OCI-LY1 (cell line): ENCODE measurements at regions not wholly inside any gene's neighbourhood (a gene's known extent, or its start where the extent isn't known, plus 50 kb on each side); places are given as distances from the start of the nearest gene placed in this dataset.

Experiments
- H2AFZ ChIP-seq: fragments of 200-600 bp; sonication (generic), shearing (Covaris generic); 2 replicates; pipeline ENCODE4 v1.6.0; 2014; ENCODE audit warnings: antibody characterized with exemption, mild to moderate bottlenecking, low read length
- H3F3A ChIP-seq: fragments of 200-600 bp; sonication (generic), shearing (Covaris generic); 2 replicates; pipeline ENCODE4 v1.6.0; 2014; ENCODE audit warnings: mild to moderate bottlenecking, antibody characterized with exemption, low read length, moderate library complexity; ENCODE audit not compliant: insufficient read depth
- H3K27ac ChIP-seq: fragments of 200-600 bp; sonication (generic); 2 replicates; pipeline ENCODE4 v1.5.1; 2014; ENCODE audit warnings: low read length, mixed run types, mild to moderate bottlenecking, low read depth; ENCODE audit not compliant: poor library complexity, severe bottlenecking
- H3K27me3 ChIP-seq: fragments of 200-600 bp; sonication (generic); 2 replicates; pipeline ENCODE4 v1.6.0; 2014; ENCODE audit warnings: antibody characterized with exemption, mild to moderate bottlenecking, low read length, moderate library complexity; ENCODE audit not compliant: insufficient read depth
- H3K36me3 ChIP-seq: fragments of 200-600 bp; sonication (generic); 2 replicates; pipeline ENCODE4 v1.6.1; 2014; ENCODE audit warnings: mild to moderate bottlenecking, antibody characterized with exemption, low read length, moderate library complexity, mixed read lengths; ENCODE audit not compliant: insufficient read depth
- H3K4me1 ChIP-seq: fragments of 200-600 bp; sonication (generic); 2 replicates; pipeline ENCODE4 v1.5.1; 2014; ENCODE audit warnings: mild to moderate bottlenecking, low read length, moderate library complexity; ENCODE audit not compliant: insufficient read depth, severe bottlenecking
- H3K4me2 ChIP-seq: fragments of 200-600 bp; sonication (generic), shearing (Covaris generic); 2 replicates; pipeline ENCODE4 v1.6.1; 2014; ENCODE audit warnings: low read length
- H3K4me3 ChIP-seq: fragments of 200-600 bp; sonication (generic); 2 replicates; pipeline ENCODE4 v1.5.1; 2014; ENCODE audit warnings: low read length, low read depth, mild to moderate bottlenecking, mixed read lengths; ENCODE audit not compliant: poor library complexity, severe bottlenecking
- H3K79me2 ChIP-seq: fragments of 200-600 bp; shearing (Covaris generic); 2 replicates; pipeline ENCODE4 v1.6.1; 2016; ENCODE audit warnings: mixed run types, low read length, mixed read lengths; ENCODE audit not compliant: insufficient read depth
- H3K9ac ChIP-seq: fragments of 200-600 bp; sonication (generic), shearing (Covaris generic); 2 replicates; pipeline ENCODE4 v1.6.1; 2014; ENCODE audit warnings: mild to moderate bottlenecking, low read length, mixed read lengths
- H3K9me2 ChIP-seq: fragments of 200-600 bp; sonication (generic), shearing (Covaris generic); 2 replicates; pipeline ENCODE4 v1.6.1; 2014; ENCODE audit warnings: low read depth, mild to moderate bottlenecking, low read length, mixed read lengths
- H3K9me3 ChIP-seq: fragments of 200-600 bp; shearing (Covaris generic); 2 replicates; pipeline ENCODE4 v1.6.1; 2014; ENCODE audit warnings: low read length, mixed read lengths
- H4K20me1 ChIP-seq: fragments of 200-600 bp; sonication (generic), shearing (Covaris generic); 2 replicates; pipeline ENCODE4 v1.6.0; 2016; ENCODE audit warnings: mild to moderate bottlenecking, low read length; ENCODE audit not compliant: insufficient read depth
- EZH2 ChIP-seq: fragments of 200-600 bp; sonication (generic), shearing (Covaris generic); IDR thresholded peaks from 2 replicates; pipeline ENCODE4 v1.8.0; 2017; ENCODE audit warnings: borderline replicate concordance, mixed run types, mild to moderate bottlenecking, antibody characterized with exemption, low read length, moderate library complexity, mixed read lengths
- TF ChIP-seq, protein P1 (sequence below): fragments of 200-600 bp; sonication (generic), shearing (Covaris generic); IDR thresholded peaks from 2 replicates; pipeline ENCODE4 v1.5.1; 2017; ENCODE audit warnings: mild to moderate bottlenecking, antibody characterized with exemption, low read length, moderate library complexity, mixed read lengths

- Histone ChIP-seq H3K27me3 (no peaks in the 10 kb centered on the region; the same call in 1 of the 2 replicates), H3K9ac (no peak overlapping the region), H3K9me3 (no peaks in the 10 kb centered on the region), H3K36me3 (no peaks in the 10 kb centered on the region), H3K4me1 (no peaks in the 10 kb centered on the region), H3K4me3 (no peak overlapping the region), H3F3A (no peaks in the 10 kb centered on the region), H3K79me2 (no peaks in the 10 kb centered on the region), H3K27ac (no peak overlapping the region), H3K9me2 (no peaks in the 10 kb centered on the region), H4K20me1 (no peaks in the 10 kb centered on the region), H3K4me2 (no peak overlapping the region), H2AFZ (no peak overlapping the region)
- no peak for TF ChIP-seq EZH2
Measured at GRCh38 chr3:16114930-16115329, 59.5 kb upstream of the GALNT15 start.

DNA sequence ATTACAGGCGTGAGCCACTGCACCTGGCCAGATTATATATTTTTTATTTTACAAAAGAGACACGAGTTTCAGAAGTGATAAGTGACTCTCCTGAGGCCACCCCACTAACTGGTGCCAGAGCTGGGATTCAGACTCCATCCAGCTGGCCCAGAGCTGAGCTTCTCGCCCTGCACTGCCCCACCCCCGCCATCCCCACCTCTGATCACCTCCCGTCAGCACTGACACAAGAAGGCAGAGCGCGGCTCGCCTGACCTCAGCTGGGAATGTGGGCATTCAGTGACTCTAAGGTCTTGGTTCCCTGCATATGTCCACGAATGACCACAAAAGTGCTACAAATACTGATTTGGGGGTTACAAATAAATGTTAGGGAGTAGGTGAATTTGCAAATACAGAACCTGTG lies 56.1 kb upstream of the GALNT15 start:
- Histone ChIP-seq H3F3A (no peaks in the 10 kb centered on the region), H3K4me3 (no peak overlapping the region), H3K9me3 (no peaks in the 10 kb centered on the region), H3K79me2 (no peaks in the 10 kb centered on the region), H4K20me1 (no peaks in the 10 kb centered on the region), H3K36me3 (no peaks in the 10 kb centered on the region), H3K9ac (no peak overlapping the region), H3K9me2 (no peaks in the 10 kb centered on the region), H3K4me1 (no peaks in the 10 kb centered on the region), H2AFZ (no peak overlapping the region), H3K27ac (no peak overlapping the region), H3K4me2 (no peak overlapping the region), H3K27me3 (no peaks in the 10 kb centered on the region)
- TF ChIP-seq, protein P1, sequence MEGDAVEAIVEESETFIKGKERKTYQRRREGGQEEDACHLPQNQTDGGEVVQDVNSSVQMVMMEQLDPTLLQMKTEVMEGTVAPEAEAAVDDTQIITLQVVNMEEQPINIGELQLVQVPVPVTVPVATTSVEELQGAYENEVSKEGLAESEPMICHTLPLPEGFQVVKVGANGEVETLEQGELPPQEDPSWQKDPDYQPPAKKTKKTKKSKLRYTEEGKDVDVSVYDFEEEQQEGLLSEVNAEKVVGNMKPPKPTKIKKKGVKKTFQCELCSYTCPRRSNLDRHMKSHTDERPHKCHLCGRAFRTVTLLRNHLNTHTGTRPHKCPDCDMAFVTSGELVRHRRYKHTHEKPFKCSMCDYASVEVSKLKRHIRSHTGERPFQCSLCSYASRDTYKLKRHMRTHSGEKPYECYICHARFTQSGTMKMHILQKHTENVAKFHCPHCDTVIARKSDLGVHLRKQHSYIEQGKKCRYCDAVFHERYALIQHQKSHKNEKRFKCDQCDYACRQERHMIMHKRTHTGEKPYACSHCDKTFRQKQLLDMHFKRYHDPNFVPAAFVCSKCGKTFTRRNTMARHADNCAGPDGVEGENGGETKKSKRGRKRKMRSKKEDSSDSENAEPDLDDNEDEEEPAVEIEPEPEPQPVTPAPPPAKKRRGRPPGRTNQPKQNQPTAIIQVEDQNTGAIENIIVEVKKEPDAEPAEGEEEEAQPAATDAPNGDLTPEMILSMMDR: no peak
- no peak for TF ChIP-seq EZH2

GRCh38 chr3:16119887-16120286 lies 54.6 kb upstream of the GALNT15 start:
- no peaks in the 10 kb centered on the region for H3K79me2 ChIP-seq
- no peak overlapping the region for H3K9ac ChIP-seq
- H3K9me2 ChIP-seq: no peaks in the 10 kb centered on the region
- no peaks in the 10 kb centered on the region for H3K4me1 ChIP-seq
- H3K27ac ChIP-seq: no peak overlapping the region
- no peak overlapping the region for H2AFZ ChIP-seq
- no peaks in the 10 kb centered on the region for H4K20me1 ChIP-seq
- no peaks in the 10 kb centered on the region for H3F3A ChIP-seq
- H3K36me3 ChIP-seq: no peaks in the 10 kb centered on the region
- H3K9me3 ChIP-seq: no peaks in the 10 kb centered on the region
- H3K4me3 ChIP-seq: no peak overlapping the region
- H3K4me2 ChIP-seq: no peak overlapping the region
- H3K27me3 ChIP-seq: no peaks in the 10 kb centered on the region
- TF ChIP-seq, protein P1: no peak
- no peak for TF ChIP-seq EZH2

DNA sequence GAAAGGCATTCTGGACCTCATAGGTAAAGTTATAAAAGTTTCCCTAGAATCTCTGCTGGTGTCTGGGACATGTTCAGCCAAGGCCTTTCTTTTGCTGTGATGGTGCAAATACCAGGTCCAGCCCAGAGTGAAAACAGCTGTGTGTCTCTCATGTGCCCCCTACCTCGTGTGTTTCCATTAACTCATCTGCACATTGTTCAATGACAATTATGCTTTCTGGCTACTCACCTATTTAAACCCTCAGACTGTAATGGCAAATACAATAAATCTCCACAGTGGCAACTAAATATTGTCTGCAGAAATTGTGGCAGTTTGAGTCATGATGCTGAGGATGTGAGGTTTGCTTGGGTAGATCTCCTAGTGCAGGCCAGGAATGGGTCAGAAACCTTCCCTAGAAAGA lies 53.1 kb upstream of the GALNT15 start:
- H3K4me1 ChIP-seq: no peaks in the 10 kb centered on the region
- H3K27me3 ChIP-seq: no peaks in the 10 kb centered on the region
- H3K36me3 ChIP-seq: no peaks in the 10 kb centered on the region
- no peaks in the 10 kb centered on the region for H3K9me3 ChIP-seq
- H3F3A ChIP-seq: no peaks in the 10 kb centered on the region
- no peak overlapping the region for H2AFZ ChIP-seq
- no peak overlapping the region for H3K4me3 ChIP-seq
- TF ChIP-seq EZH2: no peak
- TF ChIP-seq, protein P1: no peak
- no peaks in the 10 kb centered on the region for H4K20me1 ChIP-seq
- H3K4me2 ChIP-seq: no peak overlapping the region
- no peak overlapping the region for H3K27ac ChIP-seq
- no peaks in the 10 kb centered on the region for H3K79me2 ChIP-seq
- H3K9me2 ChIP-seq: no peaks in the 10 kb centered on the region
- H3K9ac ChIP-seq: no peak overlapping the region
